MM.1S (cell line): ENCODE measurements at regions not wholly inside any gene's neighbourhood (a gene's known extent, or its start where the extent isn't known, plus 50 kb on each side); places are given as distances from the start of the nearest gene placed in this dataset.

ENCODE experiments used
- DNase-seq: peaks from one replicate; pipeline ENCODE4 v3.0.0-alpha.2; 2015
- H2AFZ ChIP-seq: fragments of 300-600 bp; sonication (generic); 2 replicates; pipeline ENCODE4 v1.6.0; 2016; ENCODE audit warnings: antibody characterized with exemption, low read length
- H3F3A ChIP-seq: fragments of 300-600 bp; sonication (generic); 2 replicates; pipeline ENCODE4 v1.6.1; 2016; ENCODE audit warnings: mild to moderate bottlenecking, antibody characterized with exemption, low read length, moderate library complexity, mixed read lengths; ENCODE audit not compliant: insufficient read depth
- H3K27ac ChIP-seq: fragments of 300-600 bp; sonication (generic); 2 replicates; pipeline ENCODE4 v1.5.1; 2016; ENCODE audit warnings: mild to moderate bottlenecking, low read length
- H3K27me3 ChIP-seq: fragments of 300-600 bp; sonication (generic); replicated peaks from 2 replicates; pipeline ENCODE4 v1.6.0; 2016; ENCODE audit warnings: low read length; ENCODE audit not compliant: insufficient read depth
- H3K36me3 ChIP-seq: fragments of 300-600 bp; sonication (generic); replicated peaks from 2 replicates; pipeline ENCODE4 v1.6.1; 2016; ENCODE audit warnings: mild to moderate bottlenecking, low read length, mixed read lengths; ENCODE audit not compliant: insufficient read depth
- H3K4me1 ChIP-seq: fragments of 300-600 bp; sonication (generic); 2 replicates; pipeline ENCODE4 v1.6.1; 2016; ENCODE audit warnings: low read length, mixed read lengths
- H3K4me2 ChIP-seq: fragments of 300-600 bp; sonication (generic); 2 replicates; pipeline ENCODE4 v1.6.0; 2016; ENCODE audit warnings: low read depth, low read length
- H3K4me3 ChIP-seq: fragments of 300-600 bp; sonication (generic); 2 replicates; pipeline ENCODE4 v1.5.1; 2016; ENCODE audit warnings: low read length, mixed read lengths
- H3K79me2 ChIP-seq: fragments of 300-600 bp; sonication (generic); 2 replicates; pipeline ENCODE4 v1.6.1; 2016; ENCODE audit warnings: mixed run types, low read length, mixed read lengths
- H3K9ac ChIP-seq: fragments of 300-600 bp; sonication (generic); 2 replicates; pipeline ENCODE4 v1.6.1; 2016; ENCODE audit warnings: low read length, mixed read lengths
- H3K9me2 ChIP-seq: fragments of 300-600 bp; sonication (generic); replicated peaks from 2 replicates; pipeline ENCODE4 v1.6.1; 2016; ENCODE audit warnings: mild to moderate bottlenecking, low read length, mixed read lengths; ENCODE audit not compliant: insufficient read depth
- H3K9me3 ChIP-seq: fragments of 300-600 bp; sonication (generic); replicated peaks from 2 replicates; pipeline ENCODE4 v1.6.1; 2016; ENCODE audit warnings: mild to moderate bottlenecking, low read length, mixed read lengths; ENCODE audit not compliant: insufficient read depth
- H4K20me1 ChIP-seq: fragments of 300-600 bp; sonication (generic); 2 replicates; pipeline ENCODE4 v1.6.1; 2016; ENCODE audit warnings: mild to moderate bottlenecking, low read length, moderate library complexity, mixed read lengths; ENCODE audit not compliant: insufficient read depth
- EZH2 ChIP-seq: fragments of 300-600 bp; sonication (generic); optimal IDR thresholded peaks from 2 replicates; pipeline ENCODE3; 2017; ENCODE audit warnings: low read depth, mild to moderate bottlenecking, antibody characterized with exemption, low read length, mixed read lengths
- EZH2phosphoT487 ChIP-seq: fragments of 300-600 bp; sonication (generic); IDR thresholded peaks from 2 replicates; pipeline ENCODE4 v1.6.1; 2018; ENCODE audit warnings: antibody characterized with exemption, low read length
- TF ChIP-seq, protein P1 (sequence below): fragments of 300-600 bp; sonication (generic); IDR thresholded peaks from 2 replicates; pipeline ENCODE4 v1.5.1; 2016; ENCODE audit warnings: antibody characterized with exemption, low read length, mixed read lengths

DNA sequence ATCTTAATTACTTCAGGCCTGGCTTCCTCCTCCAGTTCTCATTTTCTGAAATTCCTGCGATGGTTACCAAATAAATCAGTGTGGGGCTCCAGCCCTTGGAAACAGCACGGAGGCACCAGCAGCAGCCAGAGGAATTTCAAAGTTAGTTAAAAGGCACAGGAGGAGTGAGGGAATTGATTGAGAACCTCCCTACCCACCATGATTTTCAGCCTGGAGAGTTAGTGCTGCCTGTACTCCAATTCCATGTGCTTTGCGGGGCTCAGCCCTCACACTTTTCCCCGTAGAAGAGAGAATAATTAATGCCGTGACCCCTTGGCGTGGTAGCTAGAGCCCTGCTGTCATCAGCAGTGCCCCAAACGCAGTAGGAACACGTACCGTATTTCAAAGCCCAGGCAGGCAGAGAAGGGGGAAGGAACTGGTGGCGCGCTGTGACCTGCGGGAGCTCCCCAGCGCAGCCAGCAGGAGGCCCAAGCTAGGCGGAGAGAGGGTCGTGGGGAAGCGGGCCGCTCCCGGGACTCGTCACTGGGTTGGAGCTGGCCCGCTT, 84.0 kb upstream of the IGFBP7 start:
- no peaks in the 10 kb centered on the region for H3K79me2 ChIP-seq
- no peak for TF ChIP-seq EZH2

DNA sequence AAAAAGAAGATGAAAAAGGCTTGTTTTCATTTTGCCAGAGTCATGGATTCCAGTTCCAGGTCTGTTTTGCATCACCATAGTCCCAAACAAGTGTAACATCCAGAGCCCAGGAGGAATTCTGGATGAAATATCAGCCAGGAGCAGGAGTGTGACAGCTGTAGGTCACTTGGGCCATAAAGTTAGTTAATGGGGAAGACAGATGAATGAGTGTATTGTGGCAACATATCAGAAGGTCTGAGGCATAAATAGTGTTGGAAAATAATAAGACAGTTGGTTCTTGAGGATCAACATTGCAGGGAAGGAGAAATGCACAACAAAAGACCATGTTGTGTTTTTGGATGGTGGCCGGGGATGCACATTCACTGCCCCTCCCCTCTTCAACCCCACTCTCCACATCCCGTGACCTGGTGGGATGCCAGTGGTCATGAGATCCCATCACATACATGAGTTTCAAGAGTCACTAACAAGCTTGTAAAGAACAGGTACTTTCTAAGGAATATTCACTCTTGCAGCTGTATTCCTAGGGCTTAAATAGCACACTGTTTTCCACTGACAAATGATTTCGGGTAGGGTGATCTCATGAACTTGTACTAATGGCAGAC, 83.1 kb upstream of the IGFBP7 start:
- Histone ChIP-seq H3K4me3 (no peak overlapping the region), H3K27me3 (no peaks in the 10 kb centered on the region), H3K9me2 (no peaks in the 10 kb centered on the region), H3K79me2 (no peaks in the 10 kb centered on the region), H3K4me1 (no peaks in the 10 kb centered on the region), H3K27ac (no peak overlapping the region), H3K4me2 (no peak overlapping the region), H3K36me3 (no peaks in the 10 kb centered on the region), H3K9ac (no peak overlapping the region), H2AFZ (no peak overlapping the region), H3K9me3 (no peaks in the 10 kb centered on the region), H4K20me1 (no peaks in the 10 kb centered on the region), H3F3A (no peaks in the 10 kb centered on the region)
- TF ChIP-seq, protein P1, sequence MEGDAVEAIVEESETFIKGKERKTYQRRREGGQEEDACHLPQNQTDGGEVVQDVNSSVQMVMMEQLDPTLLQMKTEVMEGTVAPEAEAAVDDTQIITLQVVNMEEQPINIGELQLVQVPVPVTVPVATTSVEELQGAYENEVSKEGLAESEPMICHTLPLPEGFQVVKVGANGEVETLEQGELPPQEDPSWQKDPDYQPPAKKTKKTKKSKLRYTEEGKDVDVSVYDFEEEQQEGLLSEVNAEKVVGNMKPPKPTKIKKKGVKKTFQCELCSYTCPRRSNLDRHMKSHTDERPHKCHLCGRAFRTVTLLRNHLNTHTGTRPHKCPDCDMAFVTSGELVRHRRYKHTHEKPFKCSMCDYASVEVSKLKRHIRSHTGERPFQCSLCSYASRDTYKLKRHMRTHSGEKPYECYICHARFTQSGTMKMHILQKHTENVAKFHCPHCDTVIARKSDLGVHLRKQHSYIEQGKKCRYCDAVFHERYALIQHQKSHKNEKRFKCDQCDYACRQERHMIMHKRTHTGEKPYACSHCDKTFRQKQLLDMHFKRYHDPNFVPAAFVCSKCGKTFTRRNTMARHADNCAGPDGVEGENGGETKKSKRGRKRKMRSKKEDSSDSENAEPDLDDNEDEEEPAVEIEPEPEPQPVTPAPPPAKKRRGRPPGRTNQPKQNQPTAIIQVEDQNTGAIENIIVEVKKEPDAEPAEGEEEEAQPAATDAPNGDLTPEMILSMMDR, result no peak
- no peak for TF ChIP-seq EZH2
- TF ChIP-seq EZH2phosphoT487, result no peak
- DNase-seq, result no peak

More for the DNA sequence above, 84.0 kb upstream of the IGFBP7 start:
- H3K4me3 ChIP-seq, result no peak overlapping the region
- no peaks in the 10 kb centered on the region for H3K4me1 ChIP-seq
- no peak for DNase-seq
- no peak overlapping the region for H3K4me2 ChIP-seq
- no peaks in the 10 kb centered on the region for H3K36me3 ChIP-seq
- H3K27me3 ChIP-seq, result no peaks in the 10 kb centered on the region
- no peaks in the 10 kb centered on the region for H4K20me1 ChIP-seq
- no peak overlapping the region for H3K27ac ChIP-seq
- no peaks in the 10 kb centered on the region for H3K9me2 ChIP-seq
- no peaks in the 10 kb centered on the region for H3F3A ChIP-seq
- H3K9ac ChIP-seq, result no peak overlapping the region
- H3K9me3 ChIP-seq, result no peaks in the 10 kb centered on the region
- H2AFZ ChIP-seq, result no peak overlapping the region

DNA sequence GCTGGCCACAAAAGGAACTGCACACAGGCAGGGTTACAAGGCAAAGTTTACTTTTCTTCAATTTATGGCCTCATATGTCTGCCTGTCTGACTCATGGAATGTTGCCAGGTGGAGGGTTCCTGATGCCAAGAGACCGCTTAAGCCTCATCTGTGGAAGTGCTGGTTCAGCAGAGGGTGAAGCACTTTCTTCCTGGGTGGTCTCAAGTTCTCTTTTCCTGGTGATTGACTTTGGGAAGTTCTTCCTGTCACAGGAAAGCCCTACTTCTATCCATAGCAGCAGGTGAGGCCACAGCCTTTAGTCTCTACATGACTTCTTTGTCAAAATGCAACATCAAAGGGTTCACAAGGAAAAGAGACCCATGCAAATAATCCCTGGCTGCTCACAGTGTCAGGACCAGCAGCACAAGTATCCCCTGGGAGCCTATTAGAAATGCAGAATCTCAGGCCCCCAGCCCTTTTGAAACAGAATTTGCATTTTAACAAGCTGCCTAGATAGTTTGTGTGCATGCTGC, 81.4 kb upstream of the IGFBP7 start:
- Histone ChIP-seq H4K20me1 (no peaks in the 10 kb centered on the region), H3K4me1 (no peaks in the 10 kb centered on the region), H3K9me3 (no peaks in the 10 kb centered on the region), H3K79me2 (no peaks in the 10 kb centered on the region), H3K36me3 (no peaks in the 10 kb centered on the region), H3K27me3 (no peaks in the 10 kb centered on the region), H3K4me3 (no peak overlapping the region), H3K9ac (no peak overlapping the region), H3K9me2 (no peaks in the 10 kb centered on the region), H3F3A (no peaks in the 10 kb centered on the region), H3K27ac (no peak overlapping the region), H2AFZ (no peak overlapping the region), H3K4me2 (no peak overlapping the region)
- DNase-seq, result no peak
- no peak for TF ChIP-seq EZH2

DNA sequence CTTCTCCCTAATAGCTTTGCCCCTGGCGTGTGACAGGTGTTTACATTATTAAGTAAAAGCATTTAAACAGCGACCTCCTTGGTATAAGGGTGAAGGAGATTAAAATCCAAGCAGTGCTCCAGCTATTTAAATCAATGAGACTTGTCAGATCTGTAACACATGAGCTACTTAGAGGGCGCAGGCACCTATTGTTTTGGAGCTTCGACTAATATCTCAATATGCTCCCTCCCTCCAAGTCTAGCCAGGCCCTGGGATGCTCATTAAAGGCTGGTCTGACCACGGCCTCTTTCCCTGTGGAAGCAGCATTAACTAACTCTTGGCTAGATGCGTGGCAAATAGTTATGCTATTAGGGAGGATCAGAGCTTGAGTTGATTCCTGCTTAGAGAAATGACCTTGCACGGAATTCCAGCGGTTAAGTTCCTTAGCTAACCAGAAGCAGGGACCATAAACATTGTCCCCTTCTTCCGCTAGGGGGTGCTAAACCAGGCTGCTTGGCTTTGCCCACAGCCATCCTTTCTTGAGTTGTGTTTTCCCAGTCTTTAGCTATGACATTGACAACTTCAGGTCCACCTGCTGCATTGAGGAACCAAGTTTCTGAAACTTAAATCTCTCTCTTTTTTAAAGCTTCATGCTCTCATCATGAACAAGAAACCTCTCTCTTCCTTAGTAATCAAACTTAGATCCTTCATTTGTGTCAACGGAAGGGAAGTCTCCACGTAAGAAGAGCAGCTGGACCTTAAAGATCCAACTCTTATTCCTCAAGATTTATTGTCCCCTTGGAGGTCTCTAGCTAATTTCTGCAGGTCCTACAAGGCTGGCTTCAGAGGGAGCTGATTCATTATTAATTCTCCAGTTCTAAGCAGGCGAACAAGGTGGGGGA, 80.7 kb upstream of the IGFBP7 start:
- Histone ChIP-seq H3K27ac (no peak overlapping the region), H2AFZ (no peak overlapping the region), H3K9me2 (no peaks in the 10 kb centered on the region), H3K79me2 (no peaks in the 10 kb centered on the region), H3K9ac (no peak overlapping the region), H3K36me3 (no peaks in the 10 kb centered on the region), H3K4me1 (no peaks in the 10 kb centered on the region), H3K27me3 (no peaks in the 10 kb centered on the region), H4K20me1 (no peaks in the 10 kb centered on the region), H3K9me3 (no peaks in the 10 kb centered on the region), H3K4me2 (no peak overlapping the region), H3F3A (no peaks in the 10 kb centered on the region), H3K4me3 (no peak overlapping the region)
- no peak for TF ChIP-seq EZH2
- TF ChIP-seq, protein P1, result peak; percentile 46
- DNase-seq, result peak; percentile 7
